NB4 (cell line): ENCODE measurements at regions not wholly inside any gene's neighbourhood (a gene's known extent, or its start where the extent isn't known, plus 50 kb on each side); places are given as distances from the start of the nearest gene placed in this dataset.

Experiments
- POLR2A ChIP-seq: IDR thresholded peaks from 2 replicates; pipeline ENCODE4 v1.6.1; 2011; ENCODE audit warnings: mild to moderate bottlenecking; ENCODE audit not compliant: insufficient read length; ENCODE audit errors: extremely low read depth
- TF ChIP-seq, protein P1 (sequence below): IDR thresholded peaks from one replicate; pipeline ENCODE4 v1.5.1; 2012; ENCODE audit warnings: low read depth, low read length

DNA sequence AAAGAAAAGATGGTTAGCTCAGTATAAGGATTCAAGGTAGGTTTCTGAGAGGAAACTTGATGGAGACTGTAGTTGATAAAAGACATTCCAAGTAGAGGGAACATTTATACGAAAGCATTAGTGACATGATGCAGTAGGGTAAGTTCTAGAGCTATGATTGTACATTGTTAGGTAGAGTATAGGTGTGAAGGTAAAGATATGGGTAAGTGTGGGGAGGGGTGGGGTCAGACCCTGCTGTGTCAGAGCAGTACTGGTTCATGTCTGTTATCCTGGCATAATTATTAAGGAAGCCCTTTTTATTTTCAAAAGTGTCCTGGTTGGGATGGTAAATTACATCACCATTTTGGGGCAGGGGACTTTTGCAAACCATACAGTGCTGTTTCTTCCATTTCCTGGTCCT, 635.8 kb downstream of the COL12A1 start:
- TF ChIP-seq, protein P1, sequence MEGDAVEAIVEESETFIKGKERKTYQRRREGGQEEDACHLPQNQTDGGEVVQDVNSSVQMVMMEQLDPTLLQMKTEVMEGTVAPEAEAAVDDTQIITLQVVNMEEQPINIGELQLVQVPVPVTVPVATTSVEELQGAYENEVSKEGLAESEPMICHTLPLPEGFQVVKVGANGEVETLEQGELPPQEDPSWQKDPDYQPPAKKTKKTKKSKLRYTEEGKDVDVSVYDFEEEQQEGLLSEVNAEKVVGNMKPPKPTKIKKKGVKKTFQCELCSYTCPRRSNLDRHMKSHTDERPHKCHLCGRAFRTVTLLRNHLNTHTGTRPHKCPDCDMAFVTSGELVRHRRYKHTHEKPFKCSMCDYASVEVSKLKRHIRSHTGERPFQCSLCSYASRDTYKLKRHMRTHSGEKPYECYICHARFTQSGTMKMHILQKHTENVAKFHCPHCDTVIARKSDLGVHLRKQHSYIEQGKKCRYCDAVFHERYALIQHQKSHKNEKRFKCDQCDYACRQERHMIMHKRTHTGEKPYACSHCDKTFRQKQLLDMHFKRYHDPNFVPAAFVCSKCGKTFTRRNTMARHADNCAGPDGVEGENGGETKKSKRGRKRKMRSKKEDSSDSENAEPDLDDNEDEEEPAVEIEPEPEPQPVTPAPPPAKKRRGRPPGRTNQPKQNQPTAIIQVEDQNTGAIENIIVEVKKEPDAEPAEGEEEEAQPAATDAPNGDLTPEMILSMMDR = no peak
- TF ChIP-seq POLR2A = no peak
